Suprapubic skin (tissue), 4 donors: ENCODE measurements at regions not wholly inside any gene's neighbourhood (a gene's known extent, or its start where the extent isn't known, plus 50 kb on each side); places are given as distances from the start of the nearest gene placed in this dataset.
"Not testable (repeated sequence)": the region's sequence is repeated elsewhere in the genome, so short reads cannot be mapped to it uniquely, and the experiment has no call there.

ENCODE experiments used
- DNase-seq, 2 donors: peaks; one replicate each; pipeline ENCODE4 v3.0.0-alpha.2; 2019; ENCODE audit warnings: low spot score in 2 of 2
- H3K27ac ChIP-seq: fragments of 200-600 bp; sonication (generic); one replicate; pipeline ENCODE4 v1.5.1; 2019
- H3K27me3 ChIP-seq: fragments of 200-600 bp; sonication (generic); one replicate; pipeline ENCODE4 v1.5.1; 2019
- H3K36me3 ChIP-seq: fragments of 200-600 bp; sonication (generic); one replicate; pipeline ENCODE4 v1.5.1; 2019
- H3K4me1 ChIP-seq: fragments of 200-600 bp; sonication (generic); one replicate; pipeline ENCODE4 v1.5.1; 2019
- H3K4me3 ChIP-seq: fragments of 200-600 bp; sonication (generic); one replicate; pipeline ENCODE4 v1.5.1; 2019; ENCODE audit warnings: mild to moderate bottlenecking
- H3K9me3 ChIP-seq: fragments of 200-600 bp; sonication (generic); one replicate; pipeline ENCODE4 v1.5.1; 2019
- EP300 ChIP-seq: sonication (generic); formaldehyde crosslinking; IDR thresholded peaks from one replicate; pipeline ENCODE4 v1.6.1; 2017; ENCODE audit warnings: antibody characterized with exemption
- POLR2A ChIP-seq, 2 donors: fragments of 450-650 bp; IDR thresholded peaks; one replicate each; pipeline ENCODE4 v1.6.1; 2017; ENCODE audit warnings: antibody characterized with exemption in 2 of 2, mild to moderate bottlenecking in 2 of 2, moderate library complexity in 2 of 2
- POLR2AphosphoS5 ChIP-seq, 3 donors: sonication (generic); formaldehyde crosslinking; IDR thresholded peaks; one replicate each; pipeline ENCODE4 v1.6.1; 2017; ENCODE audit warnings: antibody characterized with exemption in 3 of 3
- WGBS: methylation state at CpG from one replicate; pipeline ENCODE4 v1.1.5; 2018; 5-methylcytosine and 5-hydroxymethylcytosine counted together
- TF ChIP-seq, protein P1 (sequence below), 2 donors: fragments of 200-600 bp in 1 of 2; fragments of 450-650 bp in 1 of 2; sonication (generic) in 1 of 2; IDR thresholded peaks; one replicate each; pipeline ENCODE4 v1.5.1; 2016 to 2019; ENCODE audit warnings: antibody characterized with exemption in 2 of 2, mild to moderate bottlenecking in 1 of 2, moderate library complexity in 1 of 2

DNA sequence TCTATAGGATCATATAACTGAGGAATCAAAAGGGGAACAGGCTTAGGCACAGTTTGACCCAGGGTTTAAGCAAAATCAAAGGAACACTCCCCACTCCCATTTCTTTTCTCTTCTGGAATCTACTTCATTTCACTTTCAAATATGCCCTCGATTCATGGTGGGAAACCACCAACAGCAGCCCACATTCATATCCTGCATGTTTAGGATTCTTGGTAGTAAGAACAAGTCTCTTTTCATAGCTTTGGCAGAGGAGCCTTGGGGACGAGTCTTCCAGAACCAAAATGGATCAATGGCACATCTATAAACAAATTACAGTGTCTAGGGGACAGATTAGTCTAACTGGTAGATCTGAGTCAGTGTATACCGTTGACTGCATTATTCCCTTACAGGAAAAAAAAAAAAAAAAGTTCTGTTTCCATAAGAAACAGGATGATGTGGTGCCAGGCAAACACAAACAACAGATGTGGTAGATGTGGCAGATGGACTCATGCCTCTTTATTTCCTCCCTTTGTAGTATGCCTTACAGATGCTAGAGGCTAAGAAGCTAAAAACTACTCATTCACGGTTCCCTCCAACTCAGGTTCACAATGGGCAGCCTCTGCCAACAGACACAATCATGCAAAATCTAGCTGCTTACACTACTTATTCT is 578.3 kb upstream of the ADAMTS9 start:
- 52% methylated on average over 4 of the region's 4 CpGs for WGBS
- H3K36me3 ChIP-seq, result no peaks in the 10 kb centered on the region
- no peak overlapping the region for H3K4me3 ChIP-seq
- DNase-seq, result no peak
- no peaks in the 10 kb centered on the region for H3K4me1 ChIP-seq
- TF ChIP-seq POLR2AphosphoS5 (IDR thresholded peaks at IDR 0.05), result no peak
- TF ChIP-seq EP300, result no peak
- H3K9me3 ChIP-seq, result no peaks in the 10 kb centered on the region
- H3K27me3 ChIP-seq, result no peaks in the 10 kb centered on the region
- no peak overlapping the region for H3K27ac ChIP-seq

DNA sequence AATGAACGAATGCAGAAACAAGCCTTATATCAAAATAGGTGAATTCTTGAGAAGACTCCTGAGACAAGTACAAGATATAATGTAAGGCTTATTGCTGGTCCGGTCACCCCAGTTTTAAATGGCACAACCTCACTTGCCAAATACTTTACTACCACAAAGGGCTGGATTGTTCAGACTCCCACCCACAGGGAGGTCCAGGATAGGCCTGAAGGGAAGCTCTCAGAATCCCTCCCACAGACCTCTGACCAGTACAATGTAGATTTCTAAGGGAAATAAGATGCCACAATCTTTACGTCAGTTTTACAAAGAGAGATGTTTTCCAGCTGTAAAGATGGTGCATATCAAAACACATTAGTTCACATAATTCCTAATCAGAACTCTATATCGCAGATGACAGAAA is 577.7 kb upstream of the ADAMTS9 start:
- Histone ChIP-seq H3K27me3 (no peaks in the 10 kb centered on the region), H3K4me3 (no peak overlapping the region), H3K27ac (no peak overlapping the region), H3K4me1 (no peaks in the 10 kb centered on the region), H3K36me3 (no peaks in the 10 kb centered on the region), H3K9me3 (no peaks in the 10 kb centered on the region)
- 84% methylated on average over 4 of the region's 4 CpGs for WGBS
- no peak for TF ChIP-seq POLR2A (IDR thresholded peaks at IDR 0.05)
- no peak for TF ChIP-seq POLR2AphosphoS5 (IDR thresholded peaks at IDR 0.05)
- TF ChIP-seq EP300, result no peak
- TF ChIP-seq, protein P1, sequence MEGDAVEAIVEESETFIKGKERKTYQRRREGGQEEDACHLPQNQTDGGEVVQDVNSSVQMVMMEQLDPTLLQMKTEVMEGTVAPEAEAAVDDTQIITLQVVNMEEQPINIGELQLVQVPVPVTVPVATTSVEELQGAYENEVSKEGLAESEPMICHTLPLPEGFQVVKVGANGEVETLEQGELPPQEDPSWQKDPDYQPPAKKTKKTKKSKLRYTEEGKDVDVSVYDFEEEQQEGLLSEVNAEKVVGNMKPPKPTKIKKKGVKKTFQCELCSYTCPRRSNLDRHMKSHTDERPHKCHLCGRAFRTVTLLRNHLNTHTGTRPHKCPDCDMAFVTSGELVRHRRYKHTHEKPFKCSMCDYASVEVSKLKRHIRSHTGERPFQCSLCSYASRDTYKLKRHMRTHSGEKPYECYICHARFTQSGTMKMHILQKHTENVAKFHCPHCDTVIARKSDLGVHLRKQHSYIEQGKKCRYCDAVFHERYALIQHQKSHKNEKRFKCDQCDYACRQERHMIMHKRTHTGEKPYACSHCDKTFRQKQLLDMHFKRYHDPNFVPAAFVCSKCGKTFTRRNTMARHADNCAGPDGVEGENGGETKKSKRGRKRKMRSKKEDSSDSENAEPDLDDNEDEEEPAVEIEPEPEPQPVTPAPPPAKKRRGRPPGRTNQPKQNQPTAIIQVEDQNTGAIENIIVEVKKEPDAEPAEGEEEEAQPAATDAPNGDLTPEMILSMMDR (IDR thresholded peaks at IDR 0.05), result no peak
- no peak for DNase-seq

DNA sequence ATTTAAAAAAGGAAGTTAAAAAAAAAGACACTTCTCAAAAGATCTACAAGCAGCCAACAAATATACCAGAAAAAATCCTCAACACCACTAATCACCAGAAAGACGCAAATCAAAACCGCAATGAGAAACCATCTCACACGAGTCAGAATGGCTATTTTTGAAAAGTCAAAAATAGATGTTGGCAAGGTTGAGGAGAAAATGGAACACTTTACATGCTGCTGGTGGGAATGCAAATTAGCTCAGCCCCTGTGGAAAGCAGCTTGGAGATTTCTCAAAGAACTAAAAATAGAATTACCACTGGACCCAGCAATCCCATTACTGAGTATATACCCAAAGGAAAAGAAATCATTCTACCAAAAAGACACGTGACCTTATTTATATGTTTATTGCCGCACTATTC is 574.7 kb upstream of the ADAMTS9 start:
- TF ChIP-seq POLR2AphosphoS5 (IDR thresholded peaks at IDR 0.05), result no peak
- TF ChIP-seq, protein P1 (IDR thresholded peaks at IDR 0.05), result no peak
- TF ChIP-seq POLR2A (IDR thresholded peaks at IDR 0.05), result no peak
- no peak for TF ChIP-seq EP300
- no peaks in the 10 kb centered on the region for H3K27me3 ChIP-seq
- no peaks in the 10 kb centered on the region for H3K9me3 ChIP-seq
- no peak for DNase-seq
- WGBS, result 63% methylated on average over 5 of the region's 5 CpGs
- H3K4me3 ChIP-seq, result no peak overlapping the region
- no peaks in the 10 kb centered on the region for H3K4me1 ChIP-seq
- H3K27ac ChIP-seq, result no peak overlapping the region
- H3K36me3 ChIP-seq, result no peaks in the 10 kb centered on the region

DNA sequence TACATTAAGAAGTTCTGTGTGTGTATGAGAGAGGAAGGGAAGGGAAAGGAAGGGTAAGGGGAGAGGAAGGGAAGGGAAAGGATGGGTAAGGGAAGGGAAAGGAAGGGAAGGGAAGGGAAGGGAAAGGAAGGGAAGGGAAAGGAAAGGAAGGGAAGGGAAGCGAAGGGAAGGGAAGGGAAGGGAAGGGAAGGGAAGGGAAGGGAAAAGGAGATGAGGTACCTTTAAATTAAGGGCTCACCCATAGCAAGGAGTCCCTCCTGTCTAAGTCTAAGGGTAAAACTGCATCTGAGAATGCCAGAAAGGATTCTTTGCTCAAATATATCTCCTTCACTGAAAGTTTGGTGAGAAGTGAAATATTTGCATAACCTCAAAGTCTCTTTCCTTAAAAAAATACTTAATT is 572.1 kb upstream of the ADAMTS9 start:
- Histone ChIP-seq H3K36me3 (no peaks in the 10 kb centered on the region), H3K4me3 (no peak overlapping the region), H3K27me3 (no peaks in the 10 kb centered on the region), H3K27ac (no peak overlapping the region), H3K4me1 (no peaks in the 10 kb centered on the region), H3K9me3 (no peaks in the 10 kb centered on the region)
- WGBS, result 56% methylated on average over 1 of the region's 1 CpG
- DNase-seq, result no peak
- TF ChIP-seq POLR2A (IDR thresholded peaks at IDR 0.05) (no peak), POLR2AphosphoS5 (IDR thresholded peaks at IDR 0.05) (no peak), EP300 (no peak)
- TF ChIP-seq, protein P1 (IDR thresholded peaks at IDR 0.05), result no peak

DNA sequence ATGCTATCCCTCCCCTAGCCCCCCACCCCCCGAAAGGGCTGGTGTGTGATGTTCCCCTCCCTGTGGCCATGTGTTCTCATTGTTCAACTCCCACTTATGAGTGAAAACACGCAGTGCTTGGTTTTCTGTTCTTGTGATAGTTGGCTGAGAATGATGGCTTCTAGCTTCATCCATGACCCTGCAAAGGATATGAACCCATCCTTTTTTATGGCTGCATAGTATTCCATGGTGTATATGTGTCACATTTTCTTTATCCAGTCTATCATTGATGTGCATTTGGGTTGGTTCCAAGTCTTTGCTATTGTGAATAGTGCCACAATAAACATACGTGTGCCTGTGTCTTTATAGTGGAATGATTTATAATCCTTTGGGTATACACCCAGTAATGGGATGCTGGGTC is 565.1 kb upstream of the ADAMTS9 start:
- H3K4me3 ChIP-seq, H3K27ac ChIP-seq, H3K36me3 ChIP-seq, H3K9me3 ChIP-seq, DNase-seq, H3K4me1 ChIP-seq, H3K27me3 ChIP-seq: not testable (repeated sequence)
- 95% methylated on average over 3 of the region's 3 CpGs for WGBS

DNA sequence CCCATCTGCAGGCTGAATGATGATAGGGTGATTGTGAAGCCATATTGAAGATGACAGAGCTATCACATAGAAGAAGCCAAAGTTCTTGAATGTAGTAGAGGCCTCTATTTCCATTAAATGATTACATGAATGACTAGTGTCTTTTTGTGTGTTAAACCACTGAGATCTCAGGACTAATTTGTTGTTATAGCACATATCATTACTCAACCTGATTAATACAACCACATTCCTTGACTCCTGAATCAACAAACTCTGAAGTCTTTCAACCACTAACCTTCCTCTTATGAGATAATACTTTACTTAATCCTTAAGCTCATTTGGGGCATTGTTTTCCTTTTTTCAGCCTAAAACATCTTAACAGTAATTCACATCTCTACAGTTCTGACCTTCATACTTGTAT is 564.5 kb upstream of the ADAMTS9 start:
- DNase-seq, result no peak
- H3K9me3 ChIP-seq, result no peaks in the 10 kb centered on the region
- no peaks in the 10 kb centered on the region for H3K36me3 ChIP-seq
- H3K4me1 ChIP-seq, result no peaks in the 10 kb centered on the region
- TF ChIP-seq, protein P1 (IDR thresholded peaks at IDR 0.05), result no peak
- TF ChIP-seq POLR2A (IDR thresholded peaks at IDR 0.05), result no peak
- no peak for TF ChIP-seq POLR2AphosphoS5 (IDR thresholded peaks at IDR 0.05)
- no peak for TF ChIP-seq EP300
- no peak overlapping the region for H3K27ac ChIP-seq
- H3K27me3 ChIP-seq, result no peaks in the 10 kb centered on the region
- H3K4me3 ChIP-seq, result no peak overlapping the region
